Progenitor cell of endocrine pancreas (in vitro differentiated cells): ENCODE measurements at regions not wholly inside any gene's neighbourhood (a gene's known extent, or its start where the extent isn't known, plus 50 kb on each side); places are given as distances from the start of the nearest gene placed in this dataset.

Experiments used
- DNase-seq: peaks from one replicate; pipeline ENCODE4 v3.0.0; 2021; ENCODE audit warnings: low spot score; ENCODE audit not compliant: unreplicated experiment
- H3K27ac Mint-ChIP-seq: 2 replicates; pipeline ENCODE4 v1.8.0; 2021; ENCODE audit warnings: mild to moderate bottlenecking, moderate library complexity, mixed read lengths
- H3K27me3 Mint-ChIP-seq: 2 replicates; pipeline ENCODE4 v1.8.0; 2021; ENCODE audit warnings: mixed read lengths
- H3K36me3 Mint-ChIP-seq: 2 replicates; pipeline ENCODE4 v1.8.0; 2022; ENCODE audit warnings: mixed read lengths; ENCODE audit not compliant: insufficient read depth
- H3K4me1 Mint-ChIP-seq: 2 replicates; pipeline ENCODE4 v1.8.0; 2021; ENCODE audit warnings: low read depth, mixed read lengths
- H3K4me3 Mint-ChIP-seq: 2 replicates; pipeline ENCODE4 v1.8.0; 2021; ENCODE audit warnings: low read depth, mild to moderate bottlenecking, moderate library complexity, mixed read lengths
- H3K9me3 Mint-ChIP-seq: 2 replicates; pipeline ENCODE4 v1.8.0; 2021; ENCODE audit warnings: low read depth, mixed read lengths
- TF ChIP-seq, protein P1 (sequence below): fragments of 200-600 bp; sonication (generic); IDR thresholded peaks from one replicate; pipeline ENCODE4 v1.5.0; 2021; ENCODE audit warnings: antibody characterized with exemption, mild to moderate bottlenecking; ENCODE audit not compliant: unreplicated experiment

DNA sequence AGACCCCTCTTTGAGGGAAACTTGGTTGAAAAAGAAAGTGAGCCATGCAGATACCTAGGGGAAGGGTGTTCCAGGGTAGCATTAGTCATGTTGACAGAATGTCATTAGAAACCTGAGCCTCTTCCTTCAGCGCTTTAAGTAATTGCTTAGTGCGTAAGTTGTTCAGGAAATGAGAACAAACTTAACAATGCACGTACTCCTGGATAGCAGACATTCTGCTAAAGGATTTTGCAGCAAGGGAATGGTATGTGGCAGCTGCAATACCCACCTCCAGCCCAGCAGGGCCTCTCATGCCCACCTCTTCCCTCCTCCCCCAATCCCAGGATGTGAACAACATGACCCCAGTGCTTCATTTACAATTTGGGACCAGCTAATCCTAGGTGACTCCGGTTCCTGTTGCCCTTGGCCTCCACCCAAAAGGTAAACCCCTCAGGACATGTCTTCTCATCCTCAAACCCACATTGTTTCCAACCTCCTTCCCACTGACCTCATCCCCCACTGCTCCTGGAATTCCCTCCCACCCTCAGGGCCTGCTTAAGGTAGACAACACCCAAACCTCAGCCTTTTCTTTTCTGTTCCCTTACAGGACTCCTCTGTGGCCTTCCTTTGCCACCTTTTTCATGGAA is 98.0 kb upstream of the BCAR3 start:
- TF ChIP-seq, protein P1, sequence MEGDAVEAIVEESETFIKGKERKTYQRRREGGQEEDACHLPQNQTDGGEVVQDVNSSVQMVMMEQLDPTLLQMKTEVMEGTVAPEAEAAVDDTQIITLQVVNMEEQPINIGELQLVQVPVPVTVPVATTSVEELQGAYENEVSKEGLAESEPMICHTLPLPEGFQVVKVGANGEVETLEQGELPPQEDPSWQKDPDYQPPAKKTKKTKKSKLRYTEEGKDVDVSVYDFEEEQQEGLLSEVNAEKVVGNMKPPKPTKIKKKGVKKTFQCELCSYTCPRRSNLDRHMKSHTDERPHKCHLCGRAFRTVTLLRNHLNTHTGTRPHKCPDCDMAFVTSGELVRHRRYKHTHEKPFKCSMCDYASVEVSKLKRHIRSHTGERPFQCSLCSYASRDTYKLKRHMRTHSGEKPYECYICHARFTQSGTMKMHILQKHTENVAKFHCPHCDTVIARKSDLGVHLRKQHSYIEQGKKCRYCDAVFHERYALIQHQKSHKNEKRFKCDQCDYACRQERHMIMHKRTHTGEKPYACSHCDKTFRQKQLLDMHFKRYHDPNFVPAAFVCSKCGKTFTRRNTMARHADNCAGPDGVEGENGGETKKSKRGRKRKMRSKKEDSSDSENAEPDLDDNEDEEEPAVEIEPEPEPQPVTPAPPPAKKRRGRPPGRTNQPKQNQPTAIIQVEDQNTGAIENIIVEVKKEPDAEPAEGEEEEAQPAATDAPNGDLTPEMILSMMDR: no peak
- no peak for DNase-seq
- Mint-ChIP-seq H3K9me3 (peaks cover 5% of the 10 kb centered on the region), H3K4me1 (peaks cover 10% of the 10 kb centered on the region), H3K27ac (no peak overlapping the region), H3K4me3 (no peak overlapping the region), H3K36me3 (no peaks in the 10 kb centered on the region), H3K27me3 (no peaks in the 10 kb centered on the region)

DNA sequence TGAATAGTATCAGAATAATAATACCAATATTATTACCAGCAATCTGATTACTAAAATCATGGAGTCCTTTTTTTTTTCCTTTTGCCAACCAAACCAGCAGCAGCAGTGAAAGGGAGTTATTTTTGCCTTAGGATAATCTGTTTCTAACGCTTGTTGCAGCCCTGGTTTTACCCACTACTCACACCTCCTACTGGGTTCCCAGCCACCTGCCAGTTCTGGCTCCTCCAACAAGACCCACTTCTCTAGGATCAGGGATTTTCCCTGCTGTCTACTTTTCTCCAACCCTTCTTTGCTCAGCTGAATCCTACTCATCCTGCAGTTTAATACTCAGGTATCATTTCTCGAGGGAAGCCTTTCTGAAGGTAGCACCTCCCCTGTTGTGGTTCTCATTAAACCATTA is 96.8 kb upstream of the BCAR3 start:
- DNase-seq: no peak
- TF ChIP-seq, protein P1: no peak
- Mint-ChIP-seq H3K27me3 (no peaks in the 10 kb centered on the region), H3K4me3 (no peak overlapping the region), H3K36me3 (no peaks in the 10 kb centered on the region), H3K27ac (no peak overlapping the region), H3K4me1 (peaks cover 12% of the 10 kb centered on the region), H3K9me3 (peaks cover 5% of the 10 kb centered on the region)

DNA sequence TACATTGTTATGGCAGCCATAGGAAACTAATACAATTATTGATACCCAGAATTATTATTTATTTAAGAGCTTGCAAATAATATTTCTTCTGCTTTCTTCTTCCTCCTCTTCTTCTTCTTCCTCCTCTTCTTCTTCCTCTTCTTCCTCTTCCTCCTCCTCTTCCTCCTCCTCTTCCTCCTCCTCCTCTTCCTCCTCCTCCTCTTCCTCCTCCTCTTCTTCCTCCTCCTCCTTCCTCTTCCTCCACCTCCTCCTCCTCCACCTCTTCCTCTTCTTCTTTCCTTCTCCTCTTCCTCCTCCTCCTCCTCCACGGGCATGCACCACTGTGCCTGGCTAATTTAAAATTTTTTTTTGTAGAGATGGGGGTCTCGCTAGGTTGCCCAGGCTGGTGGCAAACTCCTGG is 95.6 kb upstream of the BCAR3 start:
- Mint-ChIP-seq H3K27ac (no peak overlapping the region), H3K4me3 (no peak overlapping the region), H3K4me1 (peaks cover 20% of the 10 kb centered on the region), H3K9me3 (peaks cover 5% of the 10 kb centered on the region), H3K36me3 (no peaks in the 10 kb centered on the region), H3K27me3 (no peaks in the 10 kb centered on the region)
- DNase-seq: no peak
- TF ChIP-seq, protein P1: no peak

DNA sequence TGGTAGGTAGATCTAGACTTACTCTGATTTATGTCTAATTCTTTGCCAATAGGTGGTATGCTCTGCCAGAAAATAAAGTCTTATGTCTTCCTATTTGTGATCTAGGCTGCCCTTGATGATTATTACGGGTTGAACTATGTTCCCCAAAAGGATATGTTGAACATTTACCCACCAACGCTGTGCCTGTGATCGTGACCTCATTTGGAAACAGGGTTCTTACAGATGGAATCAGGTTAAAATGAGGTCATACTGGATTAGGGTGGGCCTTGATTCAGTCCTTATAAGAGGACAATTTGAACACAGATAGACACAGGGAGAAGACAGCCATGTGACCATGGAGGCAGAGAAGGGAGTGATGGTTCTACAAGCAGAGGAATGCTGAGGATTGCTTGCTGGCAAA is 95.1 kb upstream of the BCAR3 start:
- Mint-ChIP-seq H3K9me3 (peaks cover 5% of the 10 kb centered on the region), H3K27me3 (no peaks in the 10 kb centered on the region), H3K27ac (no peak overlapping the region), H3K4me3 (no peak overlapping the region), H3K36me3 (no peaks in the 10 kb centered on the region), H3K4me1 (peaks cover 20% of the 10 kb centered on the region)
- DNase-seq: no peak
- TF ChIP-seq, protein P1: no peak

DNA sequence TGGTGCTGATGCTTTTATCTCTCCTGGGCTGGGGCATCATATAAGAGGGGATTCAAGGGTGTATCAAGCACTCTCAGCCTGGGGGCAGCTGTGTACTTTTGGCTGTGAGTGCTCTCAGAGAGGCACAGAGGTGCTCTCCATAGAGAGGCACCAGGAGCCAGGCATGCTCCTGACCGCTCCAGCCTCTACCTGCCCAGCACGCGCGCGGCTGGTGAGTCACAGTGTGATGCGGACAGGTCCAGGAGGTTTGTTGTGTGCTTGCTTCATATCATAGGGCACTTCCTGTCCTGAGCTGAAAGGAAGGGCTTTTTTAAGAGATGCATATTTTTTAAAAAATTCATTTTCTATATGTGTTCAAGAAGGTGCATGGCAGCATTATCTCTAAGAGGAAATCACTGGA is 93.6 kb upstream of the BCAR3 start:
- H3K27me3 Mint-ChIP-seq: no peaks in the 10 kb centered on the region
- no peak for DNase-seq
- no peak overlapping the region for H3K4me3 Mint-ChIP-seq
- peaks cover 20% of the 10 kb centered on the region for H3K4me1 Mint-ChIP-seq
- H3K9me3 Mint-ChIP-seq: peaks cover 4% of the 10 kb centered on the region
- no peaks in the 10 kb centered on the region for H3K36me3 Mint-ChIP-seq
- TF ChIP-seq, protein P1: no peak
- no peak overlapping the region for H3K27ac Mint-ChIP-seq
